ENCODE measurements at regions not wholly inside any gene's neighbourhood (a gene's known extent, or its start where the extent isn't known, plus 50 kb on each side); places are given as distances from the start of the nearest gene placed in this dataset.
"Not testable (repeated sequence)": the region's sequence is repeated elsewhere in the genome, so short reads cannot be mapped to it uniquely, and the experiment has no call there.

GRCh38 chr3:67943546-67943945 is 289.1 kb upstream of the SUCLG2 start:
- no peak for TF ChIP-seq CTCF (IDR thresholded peaks at IDR 0.05; ENCODE audit: low read depth, low read length)

GRCh38 chr3:67941433-67942030 is 287.1 kb upstream of the SUCLG2 start:
- TF ChIP-seq CTCF (IDR thresholded peaks at IDR 0.05; ENCODE audit: low read depth, low read length): no peak
- H3K4me3 ChIP-seq (ENCODE audit: low read depth, low read length): no peak overlapping the region

More at GRCh38 chr3:67943546-67943945, 289.1 kb upstream of the SUCLG2 start:
- no peak overlapping the region for H3K4me3 ChIP-seq (ENCODE audit: low read depth, low read length)

- H3K4me3 ChIP-seq (ENCODE audit: low read depth, low read length): no peak overlapping the region
- TF ChIP-seq CTCF (IDR thresholded peaks at IDR 0.05; ENCODE audit: low read depth, low read length): no peak
These were observed 286.0 kb upstream of the SUCLG2 start for GRCh38 chr3:67940210-67940952.

- no peak for TF ChIP-seq CTCF (IDR thresholded peaks at IDR 0.05; ENCODE audit: low read depth, low read length)
- H3K4me3 ChIP-seq (ENCODE audit: low read depth, low read length): no peak overlapping the region
These were observed 283.2 kb upstream of the SUCLG2 start for GRCh38 chr3:67937498-67938118.

- not testable (repeated sequence) for H3K4me3 ChIP-seq (ENCODE audit: low read depth, low read length)
These were observed 276.0 kb upstream of the SUCLG2 start for GRCh38 chr3:67930394-67930793.

GRCh38 chr3:67923796-67924195 is 269.4 kb upstream of the SUCLG2 start:
- no peak overlapping the region for H3K4me3 ChIP-seq (ENCODE audit: low read depth, low read length)
- TF ChIP-seq CTCF (IDR thresholded peaks at IDR 0.05; ENCODE audit: low read depth, low read length): no peak

GRCh38 chr3:67920969-67921368 is 266.6 kb upstream of the SUCLG2 start:
- no peak for TF ChIP-seq CTCF (IDR thresholded peaks at IDR 0.05; ENCODE audit: low read depth, low read length)
- no peak overlapping the region for H3K4me3 ChIP-seq (ENCODE audit: low read depth, low read length)
